Activated gamma-delta T cell (primary cell): ENCODE measurements at regions not wholly inside any gene's neighbourhood (a gene's known extent, or its start where the extent isn't known, plus 50 kb on each side); places are given as distances from the start of the nearest gene placed in this dataset.

ENCODE experiments used
- DNase-seq: peaks from one replicate; lab custom pipeline; 2025; lab: John Stamatoyannopoulos, UW

DNA sequence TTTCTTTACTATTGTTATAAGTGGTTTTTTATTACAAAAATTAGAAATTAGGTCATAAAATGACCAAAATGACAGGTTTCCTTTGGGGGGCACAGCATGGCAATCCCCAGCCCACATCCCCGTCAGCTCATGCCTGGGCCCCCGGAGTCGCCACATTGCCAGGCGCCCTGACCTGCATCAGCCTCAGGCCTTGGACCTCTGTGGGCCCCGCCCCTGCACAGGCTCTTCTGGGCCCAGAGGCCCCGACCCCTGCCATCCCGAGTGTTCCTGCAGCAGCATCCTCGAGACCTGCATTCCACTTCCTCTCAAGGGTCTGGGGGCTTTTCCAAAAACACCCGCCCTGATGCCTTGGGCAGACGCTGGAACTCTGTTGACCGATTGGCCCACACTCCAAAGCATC lies 391.1 kb upstream of the MGMT start:
- no peak for DNase-seq

DNA sequence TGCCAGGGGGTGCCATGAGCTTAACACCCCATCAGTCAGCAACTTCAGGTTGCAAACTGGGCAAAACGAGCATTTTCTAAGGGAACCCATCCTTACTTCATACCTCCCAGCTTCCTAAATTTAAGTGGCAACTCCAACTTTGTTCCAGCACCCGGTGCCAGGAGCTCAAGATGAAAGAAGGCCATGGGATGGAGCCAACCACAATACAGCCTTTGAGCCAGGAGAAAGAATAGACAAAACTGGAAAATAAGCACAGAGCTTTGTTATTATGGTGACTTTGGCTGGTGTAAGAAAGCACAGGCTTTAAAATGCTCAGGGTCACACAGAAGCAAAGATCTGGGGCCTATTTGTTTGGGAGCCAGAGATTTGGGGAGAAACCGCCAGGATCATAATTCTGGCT lies 388.7 kb upstream of the MGMT start:
- DNase-seq, result no peak

DNA sequence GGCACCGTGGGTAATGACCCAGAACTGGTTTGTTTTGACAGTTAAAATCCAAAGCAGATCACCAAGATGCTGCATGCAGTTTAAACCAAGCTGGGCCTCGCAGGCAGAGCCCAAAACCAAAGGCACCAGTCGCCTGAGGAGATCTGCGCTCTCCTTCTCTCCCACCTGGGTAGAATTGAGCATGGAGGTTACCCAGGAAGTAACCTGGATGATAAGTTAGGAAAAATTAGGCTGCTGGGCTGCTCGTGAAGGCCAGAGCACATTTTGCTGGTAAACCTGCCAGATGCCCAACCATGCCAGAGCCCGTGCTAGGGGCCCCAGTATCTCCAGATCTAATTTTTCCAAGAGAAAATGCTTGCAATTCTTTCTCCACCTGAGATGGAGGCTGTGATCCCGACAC lies 388.3 kb upstream of the MGMT start:
- DNase-seq, result no peak

DNA sequence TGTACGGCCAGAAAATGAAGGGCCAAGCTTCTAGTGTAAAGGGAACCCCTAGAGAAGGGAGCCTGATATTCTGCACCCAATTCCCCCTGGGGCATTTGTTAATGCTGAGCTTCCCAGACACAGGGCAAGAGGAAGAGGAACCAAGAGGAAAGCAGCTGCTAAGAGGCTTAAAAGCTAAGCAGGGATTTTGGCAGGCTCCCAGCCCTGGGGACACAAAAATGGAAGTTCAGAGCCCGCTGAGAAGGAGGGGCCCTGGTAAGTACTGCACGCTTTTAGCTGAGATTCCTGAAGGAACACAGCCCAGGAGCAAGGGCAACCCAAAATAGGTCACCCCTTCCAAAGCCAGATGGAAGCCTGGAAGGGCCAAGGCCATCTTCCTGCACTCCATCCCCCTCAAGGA lies 387.3 kb upstream of the MGMT start:
- no peak for DNase-seq

DNA sequence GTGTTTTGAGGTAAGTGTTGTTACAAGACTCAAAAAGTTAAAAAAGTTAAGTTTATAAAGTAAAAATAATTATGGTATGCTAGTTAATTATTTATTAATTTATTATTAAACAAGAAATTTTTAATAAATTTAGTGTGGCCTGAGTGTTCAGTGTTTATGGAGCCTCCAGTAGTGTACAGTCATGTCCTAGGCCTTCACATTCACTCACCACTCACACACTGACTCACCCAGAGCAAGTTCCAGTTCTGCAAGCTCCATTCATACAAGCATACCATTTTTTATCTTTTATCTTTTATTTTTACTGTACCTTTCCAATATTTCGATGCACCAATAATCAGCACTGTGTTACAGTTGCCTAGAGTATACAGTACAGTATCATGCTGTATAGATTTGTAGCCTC lies 381.2 kb upstream of the MGMT start:
- no peak for DNase-seq

DNA sequence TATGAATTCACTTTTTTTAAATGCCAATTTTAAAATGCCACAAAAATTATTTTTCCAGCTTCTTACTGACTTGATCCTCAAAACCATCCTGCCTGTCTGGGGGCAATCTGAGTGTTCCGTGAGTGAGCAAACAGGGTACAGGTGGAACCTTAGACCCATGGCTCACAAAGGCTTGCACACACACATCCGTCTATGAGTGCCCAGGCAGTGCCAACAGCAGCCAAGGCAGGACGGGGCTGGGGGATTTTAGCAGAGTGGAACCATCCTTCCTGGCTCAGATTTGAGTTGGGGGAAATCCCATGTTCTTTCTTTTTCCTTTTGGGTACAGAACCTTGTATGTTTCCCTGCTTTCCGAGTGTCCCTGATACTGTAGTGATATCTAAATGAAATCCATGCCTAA lies 377.7 kb upstream of the MGMT start:
- DNase-seq, result no peak

DNA sequence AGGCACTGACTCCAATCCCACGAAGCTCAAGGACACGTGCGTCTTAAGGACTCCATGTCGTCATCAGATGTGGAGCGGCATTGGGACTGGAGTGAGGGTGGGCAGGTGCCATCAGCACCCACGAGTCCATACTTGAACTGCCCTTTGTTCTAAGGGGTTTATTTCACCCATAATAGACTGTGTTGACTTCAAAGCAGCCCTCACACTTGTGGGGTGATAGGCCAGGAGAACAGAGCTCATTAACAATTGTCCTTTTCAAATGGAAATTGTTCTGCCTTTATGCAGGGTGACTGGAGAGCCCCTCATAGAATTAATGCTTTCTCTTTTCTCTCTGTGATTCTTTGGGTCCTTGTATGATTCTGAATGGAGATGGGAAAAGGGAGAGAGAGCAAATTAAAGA lies 376.9 kb upstream of the MGMT start:
- DNase-seq, result no peak

DNA sequence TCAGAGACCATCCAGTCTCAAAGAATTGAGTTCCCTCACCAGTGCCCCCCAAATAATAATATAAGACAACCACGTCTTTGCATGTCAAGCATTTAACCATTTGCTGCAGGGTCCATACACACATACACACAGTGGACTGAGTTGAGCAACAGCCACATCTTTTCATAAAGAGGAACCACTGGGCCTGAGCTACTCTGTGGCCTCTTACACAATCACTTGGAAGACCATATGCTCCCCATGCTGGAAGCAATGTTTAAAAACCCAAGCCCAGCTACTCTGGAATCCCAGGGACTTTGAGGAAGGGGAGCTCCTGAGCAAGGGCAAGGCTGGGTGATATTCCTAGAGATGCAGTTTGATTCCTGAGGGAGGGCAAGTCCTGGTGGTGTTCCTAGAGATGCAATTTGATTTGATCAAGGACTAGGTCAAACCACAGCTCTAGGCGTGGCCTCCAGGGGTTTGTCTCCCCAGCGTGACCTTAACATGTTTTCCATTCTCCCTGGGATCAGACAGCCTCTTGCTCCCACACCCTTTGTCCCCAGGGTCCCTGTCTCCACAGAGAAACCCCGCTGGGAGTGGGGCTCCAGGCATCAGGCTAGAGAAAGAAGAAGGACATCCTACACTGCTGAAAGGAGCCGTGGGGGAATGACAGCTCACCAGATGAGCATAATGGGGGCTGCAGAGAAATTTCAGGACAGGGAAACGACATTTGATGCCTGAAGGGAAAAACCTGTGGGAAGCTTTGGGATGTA lies 376.2 kb upstream of the MGMT start:
- no peak for DNase-seq

DNA sequence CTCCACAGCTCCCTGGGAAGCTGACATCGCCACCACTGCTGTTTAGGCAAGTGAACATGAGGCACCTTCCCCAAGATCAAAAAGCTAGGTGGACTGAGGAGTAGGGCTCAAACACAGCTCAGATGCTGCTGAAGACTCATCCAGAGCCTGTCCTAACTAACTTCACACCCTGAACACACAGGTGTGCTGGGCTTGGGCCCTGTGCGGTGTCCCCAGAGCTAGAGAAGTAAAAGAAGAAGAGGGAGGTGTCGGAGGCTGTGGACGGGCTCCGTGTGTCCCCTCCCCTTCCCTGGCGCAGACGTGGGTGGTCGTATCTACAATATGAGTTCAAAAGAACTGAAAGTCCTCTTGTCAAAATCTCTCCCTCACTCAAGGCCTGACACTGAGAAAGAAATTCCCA lies 373.4 kb upstream of the MGMT start:
- no peak for DNase-seq

DNA sequence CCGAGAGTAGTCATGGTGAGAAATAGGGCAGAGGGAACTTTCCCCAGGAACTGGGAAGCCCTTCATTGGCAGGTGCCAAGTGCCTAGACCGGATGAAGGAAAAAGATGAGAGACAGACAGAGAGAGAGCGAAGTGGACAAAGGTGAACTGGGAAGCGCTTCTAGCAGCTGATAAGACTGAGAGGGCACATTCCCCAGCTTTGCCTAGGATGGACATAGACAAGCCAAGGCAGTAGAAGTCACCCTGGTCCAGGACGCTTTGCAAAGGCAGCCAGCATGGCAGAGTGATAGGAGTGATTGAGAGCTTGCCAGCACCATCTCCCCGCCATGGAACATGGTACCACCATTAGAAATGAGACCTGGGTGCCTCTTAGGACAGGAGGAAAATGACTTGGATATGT lies 372.8 kb upstream of the MGMT start:
- no peak for DNase-seq

DNA sequence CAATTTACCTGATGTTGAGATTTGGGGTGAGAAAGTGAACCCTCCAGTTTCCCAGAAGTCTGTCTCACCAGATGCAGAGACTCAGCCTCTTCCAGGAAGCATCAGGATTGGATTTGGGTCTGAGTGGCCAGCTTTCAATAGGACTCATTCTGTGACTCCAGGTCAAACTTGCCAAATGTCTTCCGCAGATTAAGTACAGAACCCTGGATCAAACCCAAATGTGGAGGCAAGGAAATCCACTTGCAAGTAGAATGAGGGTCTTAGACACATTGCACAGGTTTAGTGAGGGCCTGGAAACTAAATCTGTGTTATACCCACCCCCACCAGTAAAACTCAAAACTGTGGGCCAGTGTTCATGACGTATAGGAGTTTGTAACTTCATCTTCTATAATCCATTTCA lies 372.2 kb upstream of the MGMT start:
- DNase-seq, result no peak

DNA sequence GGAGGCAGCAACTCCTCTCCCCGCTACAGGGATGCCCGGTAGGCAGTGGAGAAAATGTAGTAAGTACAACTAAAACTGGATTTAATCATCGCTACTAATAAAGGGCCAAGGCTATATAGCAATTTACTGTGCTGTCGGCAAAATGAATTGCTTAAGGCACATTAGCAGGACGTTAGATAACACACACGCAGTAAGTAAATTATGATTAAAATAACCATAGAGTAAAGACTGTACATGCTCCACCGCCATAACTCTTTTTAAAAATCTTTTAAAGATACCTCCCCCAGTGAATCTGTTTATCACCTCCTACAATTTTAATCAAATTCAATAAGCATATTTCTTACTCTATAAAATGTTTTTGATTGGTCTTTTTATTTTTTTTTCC lies 371.4 kb upstream of the MGMT start:
- DNase-seq, result no peak

DNA sequence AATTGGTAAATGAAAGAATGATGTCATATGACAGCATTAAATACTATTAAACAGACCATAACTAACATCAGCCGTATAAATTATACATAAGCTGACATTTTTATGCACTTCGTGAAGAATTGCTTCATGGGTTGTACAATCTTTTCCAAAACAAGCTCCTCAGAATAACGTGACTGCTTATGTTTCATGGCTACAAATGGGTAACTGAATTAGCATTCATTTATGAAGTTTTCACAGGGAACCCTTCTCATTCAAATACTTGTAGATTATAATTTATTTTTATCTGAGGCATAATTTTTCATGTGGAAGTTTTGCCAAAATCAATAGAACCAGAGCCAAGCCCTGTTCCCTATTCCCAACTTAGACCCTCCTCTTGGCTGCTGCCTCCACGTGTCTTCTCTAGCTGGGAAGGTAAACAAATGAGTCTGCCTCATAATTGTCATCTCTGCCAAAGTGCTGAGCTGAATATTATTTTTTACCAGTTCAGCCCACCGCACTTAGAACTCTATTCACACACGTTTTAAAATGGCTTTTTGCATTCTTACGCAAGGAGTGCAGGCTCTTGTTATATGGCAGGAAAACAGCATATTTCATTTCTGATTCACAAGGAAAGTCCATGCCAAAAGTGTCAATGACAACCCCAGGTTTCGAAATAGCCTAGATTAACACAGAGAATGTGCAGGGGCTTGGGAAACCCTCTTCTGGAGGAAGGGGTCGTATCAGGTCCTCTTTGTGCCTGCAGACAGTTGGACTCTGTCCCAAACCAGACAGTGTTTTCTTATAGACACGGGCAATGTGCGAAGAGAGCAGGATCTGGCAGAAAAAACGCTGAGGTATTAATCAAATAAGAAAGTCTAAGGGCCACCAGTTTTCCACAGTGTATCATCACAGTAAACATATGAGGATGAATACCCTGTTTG lies 370.7 kb upstream of the MGMT start:
- no peak for DNase-seq

DNA sequence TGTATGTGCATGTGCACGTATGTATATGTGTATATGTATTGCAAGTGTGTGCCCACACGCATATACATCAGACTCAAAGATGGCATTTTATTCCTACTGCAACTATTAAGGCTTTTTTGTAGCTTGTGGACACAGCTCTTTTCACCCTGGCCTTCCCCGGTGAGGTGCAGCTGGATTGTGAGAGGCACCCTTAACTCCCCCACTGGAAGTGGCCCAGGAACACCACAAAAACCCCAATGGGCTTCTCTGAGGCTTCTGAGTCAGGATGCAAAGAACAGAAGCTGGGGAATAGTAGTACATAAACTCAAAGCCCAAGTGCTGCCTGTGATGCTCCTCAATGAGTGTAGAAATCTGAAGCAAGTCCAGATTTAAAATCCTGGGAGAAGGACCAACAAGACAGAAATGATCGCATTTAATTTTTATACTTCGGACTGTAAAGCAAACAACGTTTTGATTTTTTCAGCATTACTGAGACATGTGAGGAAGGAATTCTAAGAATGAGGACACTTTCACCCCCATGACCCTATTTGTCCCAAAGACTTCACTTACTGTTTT lies 369.2 kb upstream of the MGMT start:
- DNase-seq, result no peak

DNA sequence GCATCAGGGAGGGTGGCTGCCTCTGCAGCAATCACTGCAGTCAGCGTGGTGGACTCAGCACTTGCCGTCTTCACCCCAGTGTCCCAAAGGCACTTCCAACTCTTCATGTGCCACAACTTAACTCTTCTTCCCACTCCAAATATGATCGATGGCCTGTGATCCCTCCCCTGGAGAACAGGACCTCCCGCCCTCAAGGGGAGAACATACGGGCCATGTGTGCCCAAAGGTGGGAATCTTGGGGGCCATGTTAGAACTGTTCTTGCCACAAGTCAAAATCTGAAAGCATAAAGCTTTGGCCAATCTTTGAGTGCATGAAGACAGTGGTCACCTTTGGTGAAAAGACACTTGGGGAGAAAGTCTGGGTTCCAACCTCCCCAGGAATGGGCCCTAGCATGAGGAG lies 368.5 kb upstream of the MGMT start:
- DNase-seq, result no peak

DNA sequence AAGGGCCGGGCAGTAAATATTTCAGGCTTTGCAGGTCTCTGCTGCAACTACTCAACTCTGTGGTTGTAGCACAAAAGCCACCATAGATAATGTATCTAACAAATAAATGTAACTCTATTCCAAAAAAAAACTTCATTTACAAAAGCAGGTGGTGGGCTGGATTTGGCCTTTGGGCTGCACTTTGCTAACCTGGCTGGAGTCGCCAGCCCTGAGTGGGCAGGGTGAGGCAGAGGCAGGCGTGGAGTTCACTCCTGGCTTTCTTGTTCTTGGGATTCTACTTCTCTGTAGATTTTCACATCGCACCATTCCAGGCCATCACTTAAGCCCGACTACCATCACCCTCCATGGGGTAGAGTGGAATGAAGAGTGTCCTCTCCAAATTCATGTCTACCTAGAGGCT lies 367.6 kb upstream of the MGMT start:
- DNase-seq, result no peak

DNA sequence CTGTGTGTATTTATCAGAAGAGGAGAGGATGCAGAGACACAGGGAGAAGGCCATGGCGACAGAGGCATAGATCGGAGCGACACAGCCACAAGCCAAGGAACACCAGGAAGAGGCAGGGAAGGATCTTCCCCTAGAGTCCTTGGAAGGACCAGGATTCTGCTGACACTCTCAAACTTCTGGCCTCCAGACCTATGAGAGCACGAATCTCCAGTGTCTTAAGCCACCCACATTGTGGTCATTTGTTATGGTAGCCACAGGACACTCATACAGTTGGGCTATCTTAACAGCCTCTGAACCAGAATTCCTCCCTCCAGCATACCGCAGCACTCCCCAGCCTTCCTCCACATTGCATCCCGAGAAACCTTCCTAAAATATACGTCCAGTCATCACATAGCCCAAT lies 367.0 kb upstream of the MGMT start:
- no peak for DNase-seq

DNA sequence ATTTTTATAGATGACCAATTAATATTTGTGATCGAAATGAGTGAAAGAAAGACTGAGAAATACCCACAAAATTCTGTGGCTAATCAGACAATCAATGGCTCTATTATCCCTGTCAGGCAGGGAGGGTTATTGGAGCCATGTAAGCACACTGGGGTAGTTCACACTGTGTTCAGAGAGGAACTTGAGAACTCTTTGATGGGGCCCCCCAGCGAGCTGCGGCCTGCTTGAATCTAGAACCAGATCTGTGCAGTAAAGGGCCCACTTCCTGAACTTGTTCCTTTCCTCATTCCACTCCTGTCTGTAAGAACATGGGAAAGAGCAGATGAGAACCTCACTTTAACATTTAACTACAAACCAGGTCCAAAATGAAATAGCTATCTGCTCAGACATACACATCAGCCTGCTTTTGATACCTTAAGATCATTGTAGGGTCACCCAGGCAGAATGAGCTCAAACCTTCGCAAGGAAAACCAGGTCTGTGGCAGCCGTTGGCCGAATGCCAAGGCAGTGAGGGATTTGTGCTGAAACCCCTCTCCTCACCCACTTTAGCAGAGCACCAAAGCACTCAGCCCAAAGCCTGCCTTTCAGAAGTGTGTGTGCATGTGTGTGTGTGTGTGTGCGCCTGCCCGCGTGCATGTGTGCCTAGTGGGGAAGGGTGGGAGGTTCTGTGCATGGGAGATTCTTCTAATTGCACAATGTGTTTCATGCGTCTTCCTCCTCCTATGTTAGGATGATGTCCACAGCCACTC lies 365.6 kb upstream of the MGMT start:
- no peak for DNase-seq

DNA sequence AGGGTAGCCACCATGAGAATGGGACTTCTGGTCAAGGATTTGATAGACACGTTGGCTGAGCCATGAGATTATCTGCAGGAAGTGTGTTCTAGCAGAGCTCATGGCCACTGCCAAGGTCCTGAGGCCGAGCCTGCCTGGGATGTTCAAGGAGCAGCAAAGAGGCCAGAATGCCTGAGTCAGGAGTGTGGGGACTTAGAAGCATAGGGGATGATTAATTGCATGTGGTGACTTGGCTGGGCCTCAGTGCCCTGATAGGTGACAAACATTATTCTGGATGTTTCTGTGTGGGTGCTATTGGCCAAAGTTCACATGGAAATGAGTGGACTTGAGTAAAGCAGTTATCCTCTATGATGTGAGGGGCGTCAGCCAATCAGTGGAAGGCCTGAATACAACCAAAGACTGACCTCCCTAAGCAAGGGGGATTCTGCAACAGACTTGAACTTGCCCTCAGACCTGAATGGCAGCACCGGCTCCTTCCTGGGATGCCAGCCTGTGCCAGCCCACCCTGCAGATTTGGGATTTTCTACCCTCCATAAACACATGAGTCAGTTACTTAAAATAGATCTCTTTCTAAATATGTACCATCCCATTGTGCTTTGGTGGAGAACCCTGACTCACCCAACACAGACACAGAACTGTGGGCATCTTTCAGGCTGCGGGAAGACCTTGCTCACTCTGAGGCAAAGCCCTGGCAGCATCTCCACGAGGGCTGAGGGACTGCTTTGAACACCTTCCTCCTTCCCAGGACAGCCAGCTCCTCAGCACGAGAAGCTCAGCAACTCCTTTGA lies 363.9 kb upstream of the MGMT start:
- DNase-seq, result no peak

DNA sequence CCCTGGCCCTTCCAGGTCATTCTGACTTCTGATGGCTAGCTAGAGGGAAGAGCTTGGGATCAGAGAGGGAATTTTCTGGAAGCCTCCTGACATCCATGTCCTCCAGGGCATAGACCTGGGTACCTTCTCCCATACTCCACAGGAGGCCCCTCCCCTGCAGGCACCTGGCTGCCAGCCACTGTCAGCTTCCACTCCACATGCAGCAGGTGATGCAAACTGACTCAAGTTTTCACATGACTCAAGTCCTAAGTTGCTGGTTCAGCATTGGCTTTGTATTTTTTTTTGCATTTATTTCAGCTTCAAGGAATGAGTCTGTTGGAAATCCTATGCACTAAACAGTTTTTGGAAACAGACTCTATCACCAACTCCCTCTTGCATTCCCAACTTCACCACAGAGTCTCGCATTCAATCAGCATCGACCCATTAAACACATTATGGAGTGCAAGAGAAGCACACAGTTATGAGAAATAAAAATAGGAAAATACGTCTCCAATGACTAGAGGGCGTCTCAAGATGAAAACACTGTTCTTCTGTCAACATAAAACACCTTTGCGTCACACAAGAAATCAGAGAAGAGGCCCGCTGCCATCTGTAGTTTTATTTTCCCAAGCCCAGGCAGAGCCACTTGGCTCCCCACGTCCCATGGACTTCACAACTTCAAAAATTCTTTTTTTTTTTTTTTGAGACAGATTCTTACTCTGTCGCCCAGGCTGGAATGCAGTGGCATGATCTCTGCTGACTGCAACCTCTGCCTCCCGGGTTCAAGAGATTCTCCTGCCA lies 362.6 kb upstream of the MGMT start:
- DNase-seq, result no peak

DNA sequence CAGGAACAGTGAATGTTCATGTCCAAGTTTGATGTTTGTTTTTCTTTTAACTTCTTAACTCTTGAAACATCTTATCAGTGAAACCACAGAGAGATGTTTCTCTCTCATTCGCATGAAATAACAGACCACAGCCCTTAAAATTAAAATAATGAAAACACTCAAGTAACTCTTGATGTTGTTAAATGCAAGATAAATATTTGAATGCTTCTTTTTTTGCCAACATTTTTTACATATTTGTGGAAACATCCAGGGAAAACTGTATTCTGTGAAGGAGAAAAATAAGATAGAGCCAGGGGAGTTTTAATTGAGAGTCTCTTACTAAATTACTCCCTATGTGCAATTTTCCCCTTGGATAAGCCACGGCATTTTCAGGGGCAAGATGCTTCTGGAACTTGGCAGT lies 361.8 kb upstream of the MGMT start:
- no peak for DNase-seq
